BLaER1 treated with 17β-estradiol and CSF1 and Interleukin-3, amounts not matched to agents 10 nM and 100 nM (cell line): ENCODE measurements at regions not wholly inside any gene's neighbourhood (a gene's known extent, or its start where the extent isn't known, plus 50 kb on each side); places are given as distances from the start of the nearest gene placed in this dataset.

Experiments used
- H3K27ac ChIP-seq, 11 experiments: shearing (Covaris generic); formaldehyde crosslinking; 2 replicates each; pipeline ENCODE4 v1.8.1; 2022
- H3K27me3 ChIP-seq, 11 experiments: shearing (Covaris generic); formaldehyde crosslinking; 2 replicates each; pipeline ENCODE4 v1.8.1; 2022
- H3K36me3 ChIP-seq, 11 experiments: shearing (Covaris generic); formaldehyde crosslinking; 2 replicates each; pipeline ENCODE4 v1.8.1; 2022
- H3K4me1 ChIP-seq, 10 experiments: shearing (Covaris generic); formaldehyde crosslinking; 2 replicates each; pipeline ENCODE4 v1.8.1; 2022
- H3K4me2 ChIP-seq, 11 experiments: shearing (Covaris generic); formaldehyde crosslinking; 2 replicates each; pipeline ENCODE4 v1.8.1; 2022
- H3K4me3 ChIP-seq, 10 experiments: shearing (Covaris generic); formaldehyde crosslinking; 2 replicates each; pipeline ENCODE4 v1.8.1; 2022
- H3K9ac ChIP-seq, 11 experiments: shearing (Covaris generic); formaldehyde crosslinking; 2 replicates each; pipeline ENCODE4 v1.8.1; 2022
- H3K9me3 ChIP-seq, 11 experiments: shearing (Covaris generic); formaldehyde crosslinking; replicated peaks in 1 of 11; 2 replicates each; pipeline ENCODE4 v1.8.1; 2022
- H4K20me1 ChIP-seq, 11 experiments: shearing (Covaris generic); formaldehyde crosslinking; 2 replicates each; pipeline ENCODE4 v1.8.1; 2022
- Cebpa-rat ChIP-seq, 11 experiments: shearing (Covaris generic); IDR thresholded peaks; 2 replicates each; pipeline ENCODE4 v1.8.1; 2022

- no peak for TF ChIP-seq Cebpa-rat (IDR thresholded peaks at IDR 0.05)
- Histone ChIP-seq H3K9ac (no peak overlapping the region), H3K27ac (no peak overlapping the region), H3K9me3 (no peaks in the 10 kb centered on the region), H3K4me1 (no peaks in the 10 kb centered on the region; a peak in 1 of 20 replicates), H3K4me2 (no peak overlapping the region), H4K20me1 (peaks cover 0 to 71% (median 0%) of the 10 kb centered on the region in 11 experiments; a peak in 2 of 22 replicates), H3K27me3 (no peaks in the 10 kb centered on the region), H3K36me3 (peaks cover 0 to 99% (median 47%) of the 10 kb centered on the region in 11 experiments; a peak in 20 of 22 replicates), H3K4me3 (no peak overlapping the region)
Measured at GRCh38 chr14:71688576-71688975, 243.7 kb upstream of the RGS6 start.

GRCh38 chr14:71690478-71690877 is 241.8 kb upstream of the RGS6 start:
- H4K20me1 ChIP-seq: peaks cover 0 to 67% (median 0%) of the 10 kb centered on the region in 11 experiments; a peak in 2 of 22 replicates
- no peaks in the 10 kb centered on the region for H3K9me3 ChIP-seq
- H3K9ac ChIP-seq: no peak overlapping the region
- no peak for TF ChIP-seq Cebpa-rat (IDR thresholded peaks at IDR 0.05)
- H3K4me1 ChIP-seq: no peaks in the 10 kb centered on the region; a peak in 1 of 20 replicates
- no peak overlapping the region for H3K4me3 ChIP-seq
- no peak overlapping the region for H3K27ac ChIP-seq
- peaks cover 0 to 99% (median 32%) of the 10 kb centered on the region in 11 experiments; a peak in 20 of 22 replicates for H3K36me3 ChIP-seq
- no peaks in the 10 kb centered on the region for H3K27me3 ChIP-seq
- H3K4me2 ChIP-seq: no peak overlapping the region

- peaks cover 0 to 99% (median 26%) of the 10 kb centered on the region in 11 experiments; a peak in 16 of 22 replicates for H3K36me3 ChIP-seq
- TF ChIP-seq Cebpa-rat (IDR thresholded peaks at IDR 0.05): no peak
- no peak overlapping the region for H3K27ac ChIP-seq
- no peak overlapping the region for H3K4me3 ChIP-seq
- no peaks in the 10 kb centered on the region; a peak in 1 of 20 replicates for H3K4me1 ChIP-seq
- H3K4me2 ChIP-seq: no peak overlapping the region; a peak in 1 of 22 replicates
- H3K9ac ChIP-seq: no peak overlapping the region
- H4K20me1 ChIP-seq: peaks cover 0 to 70% (median 0%) of the 10 kb centered on the region in 11 experiments; a peak in 2 of 22 replicates
- H3K9me3 ChIP-seq: no peaks in the 10 kb centered on the region
- no peaks in the 10 kb centered on the region for H3K27me3 ChIP-seq
Measured at GRCh38 chr14:71692496-71692895, 239.7 kb upstream of the RGS6 start.

- TF ChIP-seq Cebpa-rat (IDR thresholded peaks at IDR 0.05): no peak
- Histone ChIP-seq H3K4me1 (no peaks in the 10 kb centered on the region; a peak in 1 of 20 replicates), H3K9me3 (no peaks in the 10 kb centered on the region), H3K27me3 (no peaks in the 10 kb centered on the region), H4K20me1 (peaks cover 0 to 69% (median 0%) of the 10 kb centered on the region in 11 experiments; a peak in 2 of 22 replicates), H3K4me3 (no peak overlapping the region), H3K9ac (no peak overlapping the region), H3K27ac (no peak overlapping the region), H3K36me3 (peaks cover 0 to 99% (median 26%) of the 10 kb centered on the region in 11 experiments; a peak in 16 of 22 replicates), H3K4me2 (no peak overlapping the region)
Measured at GRCh38 chr14:71693381-71693780, 238.8 kb upstream of the RGS6 start.

GRCh38 chr14:71694591-71695530 is 237.4 kb upstream of the RGS6 start:
- no peak overlapping the region for H3K27ac ChIP-seq
- no peak for TF ChIP-seq Cebpa-rat (IDR thresholded peaks at IDR 0.05)
- H3K4me1 ChIP-seq: no peaks in the 10 kb centered on the region; a peak in 1 of 20 replicates

GRCh38 chr14:71695611-71696350 is 236.4 kb upstream of the RGS6 start:
- peaks cover 0 to 47% (median 0%) of the 10 kb centered on the region in 11 experiments; a peak in 2 of 22 replicates for H4K20me1 ChIP-seq
- H3K4me3 ChIP-seq: no peak overlapping the region
- no peak for TF ChIP-seq Cebpa-rat (IDR thresholded peaks at IDR 0.05)
- H3K27me3 ChIP-seq: no peaks in the 10 kb centered on the region
- H3K9ac ChIP-seq: no peak overlapping the region
- H3K4me1 ChIP-seq: no peaks in the 10 kb centered on the region; a peak in 1 of 20 replicates
- no peak overlapping the region for H3K4me2 ChIP-seq
- no peak overlapping the region for H3K27ac ChIP-seq
- peaks cover 10 to 100% (median 43%) of the 10 kb centered on the region in 11 experiments; a peak in 18 of 22 replicates for H3K36me3 ChIP-seq
- H3K9me3 ChIP-seq: no peaks in the 10 kb centered on the region

More at GRCh38 chr14:71694591-71695530, 237.4 kb upstream of the RGS6 start:
- Histone ChIP-seq H3K4me3 (no peak overlapping the region), H3K36me3 (peaks cover 10 to 100% (median 38%) of the 10 kb centered on the region in 11 experiments; a peak in 18 of 22 replicates), H3K27me3 (no peaks in the 10 kb centered on the region), H4K20me1 (peaks cover 0 to 57% (median 0%) of the 10 kb centered on the region in 11 experiments; a peak in 2 of 22 replicates), H3K9ac (no peak overlapping the region), H3K9me3 (no peaks in the 10 kb centered on the region), H3K4me2 (no peak overlapping the region)

- Histone ChIP-seq H3K4me3 (no peak overlapping the region), H3K27ac (no peak overlapping the region), H3K9ac (no peak overlapping the region), H3K36me3 (peaks cover 10 to 100% (median 42%) of the 10 kb centered on the region in 11 experiments; a peak in 19 of 22 replicates), H3K27me3 (no peaks in the 10 kb centered on the region), H3K9me3 (no peaks in the 10 kb centered on the region), H3K4me2 (no peak overlapping the region), H4K20me1 (peaks cover 0 to 30% (median 0%) of the 10 kb centered on the region in 11 experiments; a peak in 2 of 22 replicates), H3K4me1 (no peaks in the 10 kb centered on the region)
- TF ChIP-seq Cebpa-rat (IDR thresholded peaks at IDR 0.05): no peak
Measured at GRCh38 chr14:71698027-71698426, 234.2 kb upstream of the RGS6 start.

- Histone ChIP-seq H3K27me3 (no peaks in the 10 kb centered on the region), H4K20me1 (peaks cover 0 to 24% (median 0%) of the 10 kb centered on the region in 11 experiments; a peak in 2 of 22 replicates), H3K9ac (no peak overlapping the region), H3K4me3 (no peak overlapping the region), H3K27ac (no peak overlapping the region), H3K4me1 (no peaks in the 10 kb centered on the region), H3K36me3 (peaks cover 10 to 100% (median 42%) of the 10 kb centered on the region in 11 experiments; a peak in 19 of 22 replicates), H3K9me3 (no peaks in the 10 kb centered on the region), H3K4me2 (no peak overlapping the region)
- no peak for TF ChIP-seq Cebpa-rat (IDR thresholded peaks at IDR 0.05)
Measured at GRCh38 chr14:71698673-71699072, 233.6 kb upstream of the RGS6 start.
